Lower leg skin (tissue), 4 donors: ENCODE measurements at regions not wholly inside any gene's neighbourhood (a gene's known extent, or its start where the extent isn't known, plus 50 kb on each side); places are given as distances from the start of the nearest gene placed in this dataset.
A peak's percentile ranks its signal among the peaks of the same experiment; 100 is the strongest.

Experiments used
- DNase-seq, 2 donors: peaks; one replicate each; pipeline ENCODE4 v3.0.0-alpha.2; 2019; ENCODE audit warnings: low spot score in 2 of 2
- H3K4me3 ChIP-seq: fragments of 200-600 bp; sonication (generic); 2 replicates; pipeline ENCODE4 v1.5.1; 2017; ENCODE audit warnings: mild to moderate bottlenecking, low read depth; ENCODE audit not compliant: poor library complexity, severe bottlenecking
- POLR2A ChIP-seq, 2 donors: fragments of 450-650 bp; IDR thresholded peaks; one replicate each; pipeline ENCODE4 v1.6.1; 2016 to 2017; ENCODE audit warnings: antibody characterized with exemption in 2 of 2, mild to moderate bottlenecking in 1 of 2, moderate library complexity in 1 of 2
- WGBS, 2 donors: methylation state at CpG; one replicate each; pipeline ENCODE4 v1.1.5; 2018; 5-methylcytosine and 5-hydroxymethylcytosine counted together
- intact Hi-C: fragments of 100-400 bp; cut with DNase I; formaldehyde crosslinking; loops from one replicate; pipeline ENCODE4 v1.15.0; 2023; ENCODE audit warnings: low total_unique reads
- TF ChIP-seq, protein P1 (sequence below), 3 donors: fragments of 450-650 bp; IDR thresholded peaks; one replicate each; pipeline ENCODE4 v1.5.1; 2016; ENCODE audit warnings: antibody characterized with exemption in 3 of 3, mild to moderate bottlenecking in 3 of 3, moderate library complexity in 2 of 3

DNA sequence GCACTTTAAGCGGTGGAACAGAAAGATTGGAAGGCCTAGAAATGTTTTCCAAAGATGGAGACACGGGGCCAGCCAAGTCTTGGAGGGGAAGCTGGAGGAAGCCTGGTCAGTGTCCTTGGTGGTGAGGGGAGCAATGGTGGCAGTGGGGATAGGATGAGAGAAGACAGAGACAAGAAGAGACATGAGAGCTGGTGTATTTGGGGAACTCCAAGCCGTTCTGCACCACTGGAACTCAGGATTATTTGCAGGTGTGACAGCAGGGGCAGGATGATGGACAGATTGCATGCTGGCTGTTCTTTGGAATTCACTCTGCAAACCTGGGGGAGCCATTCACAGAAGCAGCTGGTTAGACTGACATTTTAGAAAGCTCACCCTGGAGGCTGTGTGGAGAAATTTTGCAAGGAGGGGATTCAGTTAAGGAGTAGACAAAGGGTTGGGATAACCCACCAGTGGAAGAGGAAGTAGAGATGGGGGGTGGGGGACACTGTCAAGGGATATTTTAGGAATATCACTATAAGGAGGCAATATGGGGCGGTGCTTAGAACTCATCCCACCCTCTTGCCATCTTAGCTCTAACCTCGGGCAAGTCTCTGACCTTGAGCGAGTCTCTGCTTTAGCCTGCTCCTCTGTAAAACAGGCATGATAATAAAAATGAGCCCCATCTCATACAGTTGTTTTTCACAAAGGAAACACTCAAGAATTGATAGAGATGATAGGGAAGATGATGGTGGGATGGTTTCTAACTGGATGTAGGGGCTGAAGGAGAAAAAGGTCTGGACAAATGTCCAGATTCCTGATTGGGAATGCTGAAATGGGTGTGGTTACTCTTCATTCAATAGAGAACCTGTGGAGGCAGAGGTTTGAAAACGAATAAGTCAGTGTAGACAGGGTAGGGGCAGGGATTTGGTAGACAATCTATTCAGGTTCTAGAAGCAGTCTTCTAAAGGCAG lies 175.8 kb downstream of the MYCN start:
- TF ChIP-seq, protein P1, sequence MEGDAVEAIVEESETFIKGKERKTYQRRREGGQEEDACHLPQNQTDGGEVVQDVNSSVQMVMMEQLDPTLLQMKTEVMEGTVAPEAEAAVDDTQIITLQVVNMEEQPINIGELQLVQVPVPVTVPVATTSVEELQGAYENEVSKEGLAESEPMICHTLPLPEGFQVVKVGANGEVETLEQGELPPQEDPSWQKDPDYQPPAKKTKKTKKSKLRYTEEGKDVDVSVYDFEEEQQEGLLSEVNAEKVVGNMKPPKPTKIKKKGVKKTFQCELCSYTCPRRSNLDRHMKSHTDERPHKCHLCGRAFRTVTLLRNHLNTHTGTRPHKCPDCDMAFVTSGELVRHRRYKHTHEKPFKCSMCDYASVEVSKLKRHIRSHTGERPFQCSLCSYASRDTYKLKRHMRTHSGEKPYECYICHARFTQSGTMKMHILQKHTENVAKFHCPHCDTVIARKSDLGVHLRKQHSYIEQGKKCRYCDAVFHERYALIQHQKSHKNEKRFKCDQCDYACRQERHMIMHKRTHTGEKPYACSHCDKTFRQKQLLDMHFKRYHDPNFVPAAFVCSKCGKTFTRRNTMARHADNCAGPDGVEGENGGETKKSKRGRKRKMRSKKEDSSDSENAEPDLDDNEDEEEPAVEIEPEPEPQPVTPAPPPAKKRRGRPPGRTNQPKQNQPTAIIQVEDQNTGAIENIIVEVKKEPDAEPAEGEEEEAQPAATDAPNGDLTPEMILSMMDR (IDR thresholded peaks at IDR 0.05): no peak
- TF ChIP-seq POLR2A (IDR thresholded peaks at IDR 0.05): no peak
- H3K4me3 ChIP-seq: no peak overlapping the region
- DNase-seq: no peak
- intact Hi-C loops: no loop called here
- WGBS, 2 donors: 81 to 84% methylated on average over 7 of the region's 7 CpGs

DNA sequence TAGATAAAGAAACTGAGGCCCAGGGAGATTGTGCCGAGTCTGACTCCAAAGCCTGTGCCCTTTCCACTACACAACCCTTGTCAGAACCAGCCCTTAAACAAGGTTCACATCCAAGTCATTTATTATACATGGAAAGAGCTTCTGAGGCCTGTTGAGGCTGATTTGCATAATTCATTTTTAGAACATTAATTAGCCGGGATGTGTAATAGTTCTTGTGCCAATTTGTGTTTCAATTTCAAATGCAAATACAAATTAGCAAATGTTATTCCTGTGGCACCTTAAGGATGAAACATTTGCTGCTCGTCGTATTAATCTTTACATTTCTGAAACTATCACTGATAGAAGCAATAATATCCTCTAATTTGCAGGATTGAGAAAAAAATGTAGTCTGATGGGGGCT lies 174.9 kb downstream of the MYCN start:
- TF ChIP-seq POLR2A (IDR thresholded peaks at IDR 0.05): no peak
- TF ChIP-seq, protein P1 (IDR thresholded peaks at IDR 0.05): no peak
- intact Hi-C loops: no loop called here
- no peak overlapping the region for H3K4me3 ChIP-seq
- WGBS, 2 donors: 81 to 85% methylated on average over 4 of the region's 4 CpGs
- no peak for DNase-seq

DNA sequence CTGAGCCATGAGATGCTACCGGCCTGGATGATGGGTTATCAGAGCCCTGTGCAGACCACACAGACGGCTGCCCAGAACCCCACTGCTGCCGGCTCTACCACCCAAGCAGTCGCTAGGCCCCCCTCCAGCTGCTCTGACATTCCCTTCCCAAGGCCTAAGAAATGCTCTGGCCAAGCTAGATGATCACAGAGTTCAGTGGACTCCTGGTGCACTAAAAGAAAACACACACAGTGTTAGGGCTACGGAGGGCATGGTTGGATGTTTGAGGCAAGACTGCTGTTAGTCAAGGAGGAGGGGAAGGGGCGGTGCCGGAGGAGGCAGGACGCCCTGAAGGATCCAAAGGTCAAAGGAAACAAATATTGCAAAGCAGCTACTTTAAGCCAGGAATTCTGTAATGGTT lies 174.5 kb downstream of the MYCN start:
- DNase-seq: peak in 1 of 2 donors; percentile 53
- intact Hi-C loops: no loop called here
- TF ChIP-seq, protein P1 (IDR thresholded peaks at IDR 0.05): no peak
- TF ChIP-seq POLR2A (IDR thresholded peaks at IDR 0.05): no peak
- no peak overlapping the region for H3K4me3 ChIP-seq
- WGBS, 2 donors: 78 to 81% methylated on average over 7 to 8 of the region's 8 CpGs

DNA sequence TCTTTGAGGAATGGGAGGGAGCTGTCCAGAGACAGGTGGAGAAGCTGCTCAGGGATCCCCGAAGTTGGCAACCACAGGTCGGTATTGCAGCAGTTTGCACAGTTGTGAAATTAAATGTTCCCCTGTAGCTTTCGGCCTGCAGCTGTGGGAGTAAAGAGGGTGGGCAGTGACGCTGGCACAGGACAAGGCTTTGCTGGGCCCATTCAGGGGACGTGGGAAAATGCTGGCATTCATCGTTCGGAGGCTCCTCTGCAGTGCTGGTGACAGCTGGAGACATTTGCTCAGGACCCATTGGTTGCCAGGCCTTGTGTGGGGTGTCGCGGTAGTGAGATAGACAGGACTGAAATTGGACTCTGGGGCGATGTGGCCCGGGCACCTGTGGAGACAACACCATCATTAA lies 173.7 kb downstream of the MYCN start:
- WGBS, 2 donors: 91 to 96% methylated on average over 6 to 11 of the region's 11 CpGs

DNA sequence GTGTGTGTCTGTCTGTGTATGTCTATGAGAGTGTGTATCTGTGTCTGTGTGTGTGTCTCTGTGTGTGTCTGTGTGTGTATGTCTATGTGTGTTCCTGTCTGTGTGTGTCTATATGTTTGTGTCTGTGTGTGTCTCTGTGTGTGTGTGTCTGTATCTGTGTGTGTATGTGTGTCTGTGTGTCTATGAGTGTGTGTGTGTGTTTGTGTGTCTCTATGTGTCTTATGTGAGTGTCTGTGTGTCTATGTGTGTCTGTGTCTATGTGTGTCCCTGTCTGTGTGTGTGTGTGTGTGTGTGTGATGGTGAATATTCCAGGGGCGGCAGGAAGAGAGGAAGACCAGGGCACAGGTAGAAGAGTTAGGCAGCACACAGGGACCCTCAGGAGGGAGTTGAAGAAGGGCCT lies 173.2 kb downstream of the MYCN start:
- H3K4me3 ChIP-seq: no peak overlapping the region
- intact Hi-C loops: no loop called here
- TF ChIP-seq POLR2A (IDR thresholded peaks at IDR 0.05): no peak
- TF ChIP-seq, protein P1 (IDR thresholded peaks at IDR 0.05): peak in 1 of 3 donors; percentile 14
- WGBS, 2 donors: 71 to 93% methylated on average over 1 of the region's 1 CpG
- DNase-seq: no peak

More for the DNA sequence above, 173.7 kb downstream of the MYCN start:
- no peak for DNase-seq
- intact Hi-C loops: no loop called here
- TF ChIP-seq, protein P1 (IDR thresholded peaks at IDR 0.05): no peak
- no peak for TF ChIP-seq POLR2A (IDR thresholded peaks at IDR 0.05)
- H3K4me3 ChIP-seq: no peak overlapping the region
